Heart right ventricle (tissue), 16 donors: ENCODE measurements at regions not wholly inside any gene's neighbourhood (a gene's known extent, or its start where the extent isn't known, plus 50 kb on each side); places are given as distances from the start of the nearest gene placed in this dataset.

Experiments used
- ATAC-seq, 8 donors: fragments of 200-7000 bp; cut with Tn5 transposase; one replicate each; pipeline ENCODE4 v1.9.1; 2020; ENCODE audit warnings: mild to moderate bottlenecking in 8 of 8, moderate library complexity in 8 of 8, moderate number of reproducible peaks in 1 of 8
- DNase-seq, 2 donors: peaks; one replicate each; pipeline ENCODE4 v3.0.0-alpha.2; 2020
- H3K27ac ChIP-seq, 10 donors: fragments of 200-600 bp; sonication (generic) in 2 of 10; one replicate each; pipeline versions ENCODE4 v1.5.0 to v1.8.0; 2020 to 2022; ENCODE audit warnings: mild to moderate bottlenecking in 3 of 10
- H3K27me3 ChIP-seq, 7 donors: fragments of 200-600 bp; one replicate each; pipeline ENCODE4 v1.8.0; 2021 to 2022; ENCODE audit warnings: mild to moderate bottlenecking in 2 of 7
- H3K36me3 ChIP-seq, 9 donors: fragments of 200-600 bp; sonication (generic) in 1 of 9; one replicate each; pipeline versions ENCODE4 v1.5.0 to v1.8.0; 2020 to 2022; ENCODE audit warnings: mild to moderate bottlenecking in 2 of 9
- H3K4me1 ChIP-seq, 9 donors: fragments of 200-600 bp; sonication (generic) in 1 of 9; one replicate each; pipeline versions ENCODE4 v1.5.0 to v1.8.0; 2020 to 2022; ENCODE audit warnings: mild to moderate bottlenecking in 4 of 9
- H3K4me3 ChIP-seq, 10 donors: fragments of 200-600 bp; sonication (generic) in 2 of 10; one replicate each; pipeline versions ENCODE4 v1.5.0 to v1.8.0; 2020 to 2022; ENCODE audit warnings: mild to moderate bottlenecking in 7 of 10, moderate library complexity in 2 of 10
- H3K9me3 ChIP-seq, 11 donors: fragments of 200-600 bp in 10 of 11; sonication (generic) in 2 of 11; one replicate each; pipeline versions ENCODE4 v1.5.0 to v1.8.0; 2013 to 2022; ENCODE audit warnings: mild to moderate bottlenecking in 2 of 11, control low read depth in 1 of 11, moderate library complexity in 1 of 11
- WGBS, 2 donors: extraction: QIAGEN DNeasy Blood & Tissue Kit; methylation state at CpG; one replicate each; pipeline ENCODE4 v1.1.7; 2013; ENCODE audit warnings: inconsistent platforms in 1 of 2; 5-methylcytosine and 5-hydroxymethylcytosine counted together
- intact Hi-C, 10 donors: fragments of 100-400 bp; cut with DNase I; formaldehyde crosslinking; loops; one replicate each; pipeline versions ENCODE4 v1.11.1 to v1.14.2; 2022
- TF ChIP-seq, protein P1 (sequence below), 9 donors: fragments of 200-600 bp; sonication (generic) in 2 of 9; IDR thresholded peaks; one replicate each; pipeline versions ENCODE4 v1.5.0 to v1.8.0; 2021 to 2022; ENCODE audit warnings: antibody characterized with exemption in 9 of 9, mild to moderate bottlenecking in 5 of 9, moderate library complexity in 1 of 9
- donor health status: Arrhythmogenic right ventricular cardiomyopathy.
- donor health status: ischemic (EF 13 %, LVEDD 7.1; RV severe dilation, severe dysfunction).
- donor health status: healthy with polysubstance abuse.
- donor health status: DM: no; HTN: yes; CAD: no.
- donor health status: DM: no; HTN: no; CAD: no.
- donor health status: ischemic (EF 25% LVEDD 6.9; RV normal size, moderate dysfunction).
- donor health status: ischemic (EF 25% LVEDD 5.7; RV mildly dilated, moderate dysfunction).
- donor health status: healthy.
- donor health status: DM: yes; HTN: yes; CAD: no.
- donor health status: Ischemic cardiomyopathy.
- donor health status: ischemic (EF 35%, LVEDD 5.7; RV mildly dilated, moderate dysfunction).
- donor health status: nonischemic (EF 11% LVEDD 7.7; RV severe dilation, severe dysfunction).
- donor health status: DM: yes; HTN: yes; CAD: no.
- donor health status: PGD.
- donor health status: ischemic (EF 29% LVEDD 5.4; RV normal size, mild dysfunction).
- donor health status: nonischemic (EF 23%, LVEDD 6.1; RV moderate dilation, normal function).

GRCh38 chr18:32884543-32884942 lies 111.7 kb upstream of the KLHL14 start:
- TF ChIP-seq, protein P1, sequence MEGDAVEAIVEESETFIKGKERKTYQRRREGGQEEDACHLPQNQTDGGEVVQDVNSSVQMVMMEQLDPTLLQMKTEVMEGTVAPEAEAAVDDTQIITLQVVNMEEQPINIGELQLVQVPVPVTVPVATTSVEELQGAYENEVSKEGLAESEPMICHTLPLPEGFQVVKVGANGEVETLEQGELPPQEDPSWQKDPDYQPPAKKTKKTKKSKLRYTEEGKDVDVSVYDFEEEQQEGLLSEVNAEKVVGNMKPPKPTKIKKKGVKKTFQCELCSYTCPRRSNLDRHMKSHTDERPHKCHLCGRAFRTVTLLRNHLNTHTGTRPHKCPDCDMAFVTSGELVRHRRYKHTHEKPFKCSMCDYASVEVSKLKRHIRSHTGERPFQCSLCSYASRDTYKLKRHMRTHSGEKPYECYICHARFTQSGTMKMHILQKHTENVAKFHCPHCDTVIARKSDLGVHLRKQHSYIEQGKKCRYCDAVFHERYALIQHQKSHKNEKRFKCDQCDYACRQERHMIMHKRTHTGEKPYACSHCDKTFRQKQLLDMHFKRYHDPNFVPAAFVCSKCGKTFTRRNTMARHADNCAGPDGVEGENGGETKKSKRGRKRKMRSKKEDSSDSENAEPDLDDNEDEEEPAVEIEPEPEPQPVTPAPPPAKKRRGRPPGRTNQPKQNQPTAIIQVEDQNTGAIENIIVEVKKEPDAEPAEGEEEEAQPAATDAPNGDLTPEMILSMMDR (IDR thresholded peaks at IDR 0.05): no peak
- intact Hi-C loops: no loop called here
- Histone ChIP-seq H3K4me3 (no peak overlapping the region), H3K4me1 (no peaks in the 10 kb centered on the region), H3K9me3 (no peaks in the 10 kb centered on the region), H3K27ac (no peak overlapping the region), H3K36me3 (no peaks in the 10 kb centered on the region), H3K27me3 (no peaks in the 10 kb centered on the region)
- DNase-seq: no peak
- no peak for ATAC-seq
- WGBS, 2 donors: 64 to 65% methylated on average over 2 of the region's 2 CpGs

GRCh38 chr18:32881009-32881408 lies 108.2 kb upstream of the KLHL14 start:
- Histone ChIP-seq H3K27ac (no peak overlapping the region), H3K9me3 (no peaks in the 10 kb centered on the region), H3K4me3 (no peak overlapping the region), H3K36me3 (no peaks in the 10 kb centered on the region), H3K4me1 (no peaks in the 10 kb centered on the region), H3K27me3 (no peaks in the 10 kb centered on the region)
- ATAC-seq (no peak), DNase-seq (no peak)
- TF ChIP-seq, protein P1 (IDR thresholded peaks at IDR 0.05): no peak
- WGBS, 2 donors: 78 to 79% methylated on average over 4 of the region's 4 CpGs
- intact Hi-C loops: no loop called here

DNA sequence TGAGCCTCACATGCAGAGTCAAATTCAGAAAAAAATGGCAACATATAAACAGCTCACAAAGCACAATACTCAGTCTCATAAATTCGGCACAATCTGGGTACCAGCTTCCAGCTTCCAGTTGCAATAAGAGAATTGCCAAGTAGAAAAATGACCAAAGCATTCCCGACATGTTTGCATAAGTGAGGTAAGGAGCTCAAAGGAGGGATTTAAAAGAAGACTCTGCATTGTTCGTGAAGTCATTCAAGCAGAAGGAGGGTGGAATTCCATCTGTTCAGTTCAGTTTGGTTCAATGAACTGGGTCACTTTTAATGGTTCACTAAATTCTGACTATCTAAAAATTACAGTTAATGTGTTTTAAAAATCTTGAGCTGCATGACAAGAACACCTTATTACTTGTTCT lies 106.7 kb upstream of the KLHL14 start:
- ATAC-seq (no peak), DNase-seq (no peak)
- Histone ChIP-seq H3K27ac (no peak overlapping the region), H3K36me3 (no peaks in the 10 kb centered on the region), H3K27me3 (no peaks in the 10 kb centered on the region), H3K9me3 (no peaks in the 10 kb centered on the region), H3K4me3 (no peak overlapping the region), H3K4me1 (no peaks in the 10 kb centered on the region)
- intact Hi-C loops: loop anchor here in 2 of 10 donors (10.0 kb wide), 2 partner anchors 55 to 65 kb away; no protein-coding TSS in a partner anchor
- TF ChIP-seq, protein P1 (IDR thresholded peaks at IDR 0.05): no peak
- 66 to 68% methylated on average over 3 of the region's 3 CpGs for WGBS, 2 donors

DNA sequence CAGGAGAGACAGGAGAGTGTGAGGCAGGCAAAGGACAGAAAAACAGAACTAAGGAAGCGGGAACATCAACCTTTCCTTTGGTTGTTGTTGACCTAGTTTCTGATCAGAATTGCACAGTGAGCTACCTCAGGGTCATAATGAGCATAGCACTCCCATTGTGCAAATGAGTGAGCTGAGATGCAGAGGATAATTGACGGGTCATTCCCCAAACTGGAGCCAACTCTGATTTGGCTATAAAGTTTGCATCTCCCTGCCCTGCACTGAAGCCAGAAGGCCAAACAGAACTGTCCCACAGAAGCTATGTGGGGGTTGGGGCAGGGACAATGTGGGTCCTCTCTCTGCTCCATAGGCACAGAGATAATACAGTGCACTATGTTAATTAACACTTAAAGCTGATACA lies 105.6 kb upstream of the KLHL14 start:
- no peaks in the 10 kb centered on the region for H3K36me3 ChIP-seq
- 73 to 82% methylated on average over 2 of the region's 2 CpGs for WGBS, 2 donors
- H3K9me3 ChIP-seq: no peaks in the 10 kb centered on the region
- H3K4me1 ChIP-seq: no peaks in the 10 kb centered on the region
- intact Hi-C loops: loop anchor here in 2 of 10 donors (10.0 kb wide), 2 partner anchors 54 to 64 kb away; no protein-coding TSS in a partner anchor
- H3K27ac ChIP-seq: no peak overlapping the region
- H3K27me3 ChIP-seq: no peaks in the 10 kb centered on the region
- ATAC-seq (no peak), DNase-seq (no peak)
- no peak overlapping the region for H3K4me3 ChIP-seq
- TF ChIP-seq, protein P1 (IDR thresholded peaks at IDR 0.05): no peak
